LNCaP clone FGC (cell line): ENCODE measurements at regions not wholly inside any gene's neighbourhood (a gene's known extent, or its start where the extent isn't known, plus 50 kb on each side); places are given as distances from the start of the nearest gene placed in this dataset.

Experiments used
- DNase-seq: peaks from one replicate; pipeline ENCODE4 v3.0.0-alpha.2; 2011; ENCODE audit warnings: low read depth
- H3K4me3 ChIP-seq: 2 replicates; pipeline ENCODE4 v1.5.1; 2011; ENCODE audit warnings: mild to moderate bottlenecking, low read depth, low read length, control low read depth
- CTCF ChIP-seq: IDR thresholded peaks from 2 replicates; pipeline ENCODE4 v1.5.1; 2012; ENCODE audit warnings: mild to moderate bottlenecking; ENCODE audit not compliant: control insufficient read depth, insufficient read depth; ENCODE audit errors: extremely low read depth

GRCh38 chr10:10830293-10830986, 187.2 kb upstream of the CELF2 start:
- no peak overlapping the region for H3K4me3 ChIP-seq
- no peak for DNase-seq
- no peak for TF ChIP-seq CTCF

GRCh38 chr10:10831085-10831484, 186.6 kb upstream of the CELF2 start:
- no peak for TF ChIP-seq CTCF
- H3K4me3 ChIP-seq, result no peak overlapping the region
- DNase-seq, result no peak

GRCh38 chr10:10833955-10834354, 183.7 kb upstream of the CELF2 start:
- no peak for TF ChIP-seq CTCF
- H3K4me3 ChIP-seq, result no peak overlapping the region
- DNase-seq, result no peak

GRCh38 chr10:10844251-10844650, 173.4 kb upstream of the CELF2 start:
- no peak for TF ChIP-seq CTCF
- DNase-seq, result no peak
- H3K4me3 ChIP-seq, result no peak overlapping the region

GRCh38 chr10:10845185-10845584, 172.5 kb upstream of the CELF2 start:
- H3K4me3 ChIP-seq, result no peak overlapping the region
- TF ChIP-seq CTCF, result no peak
- DNase-seq, result no peak

- no peak for DNase-seq
- H3K4me3 ChIP-seq, result no peak overlapping the region
- TF ChIP-seq CTCF, result no peak
These were observed 171.7 kb upstream of the CELF2 start for GRCh38 chr10:10845826-10846503.
